ENCODE measurements at regions not wholly inside any gene's neighbourhood (a gene's known extent, or its start where the extent isn't known, plus 50 kb on each side); places are given as distances from the start of the nearest gene placed in this dataset.

- TF ChIP-seq ZSCAN23 (tag by site-specific recombination; IDR thresholded peaks at IDR 0.05) (no peak), ZNF24 (tag by site-specific recombination; IDR thresholded peaks at IDR 0.05) (no peak), ZNF623 (tag by site-specific recombination; IDR thresholded peaks at IDR 0.05) (no peak), ZFP3 (tag by site-specific recombination; IDR thresholded peaks at IDR 0.05; ENCODE audit: low read depth) (no peak)
These were observed 1080.7 kb downstream of the LRFN5 start (continued) for GRCh38 chr14:42687421-42687820.

GRCh38 chr14:42683707-42684106 is 1077.0 kb downstream of the LRFN5 start:
- ChIA-PET CTCF (no interaction called here), POLR2A (no interaction called here)
- Histone ChIP-seq H3K9me3 (ENCODE audit: control insufficient read depth, insufficient read depth, low read depth, low read length) (no peaks in the 10 kb centered on the region), H3K4me1 (ENCODE audit: control insufficient read depth, insufficient read depth, low read length) (no peaks in the 10 kb centered on the region), H3K27ac (ENCODE audit: extremely low read depth, low read depth, low read length) (no peak overlapping the region), H3K4me3 (ENCODE audit: low read depth, low read length) (no peak overlapping the region), H3K36me3 (ENCODE audit: control insufficient read depth in 2 of 2, insufficient read depth in 1 of 2, low read length in 2 of 2) (no peaks in the 10 kb centered on the region)
- TF ChIP-seq ZNF521 (tag by site-specific recombination; IDR thresholded peaks at IDR 0.05) (no peak), RBAK (tag by site-specific recombination; IDR thresholded peaks at IDR 0.05) (no peak)

- TF ChIP-seq ZNF324 (tag by site-specific recombination; IDR thresholded peaks at IDR 0.05), result no peak
- no peak for TF ChIP-seq ZNF548 (tag by site-specific recombination; IDR thresholded peaks at IDR 0.05)
- no peaks in the 10 kb centered on the region for H3K36me3 ChIP-seq (ENCODE audit: control insufficient read depth in 2 of 2, insufficient read depth in 1 of 2, low read length in 2 of 2)
- no peak overlapping the region for H3K27ac ChIP-seq (ENCODE audit: extremely low read depth, low read depth, low read length)
- ChIA-PET POLR2A (no interaction called here), CTCF (interaction anchor here (0.6 kb wide), 1 partner anchor 564 kb away, joined by 3 read pairs; no protein-coding TSS in a partner anchor)
- no peaks in the 10 kb centered on the region for H3K4me1 ChIP-seq (ENCODE audit: control insufficient read depth, insufficient read depth, low read length)
- H3K9me3 ChIP-seq (ENCODE audit: control insufficient read depth, insufficient read depth, low read depth, low read length), result no peaks in the 10 kb centered on the region
- H3K4me3 ChIP-seq (ENCODE audit: low read depth, low read length), result no peak overlapping the region
These were observed 1070.0 kb downstream of the LRFN5 start for GRCh38 chr14:42676636-42677035.

- no peak overlapping the region for H3K27ac ChIP-seq (ENCODE audit: extremely low read depth, low read depth, low read length)
- H3K36me3 ChIP-seq (ENCODE audit: control insufficient read depth in 2 of 2, insufficient read depth in 1 of 2, low read length in 2 of 2), result no peaks in the 10 kb centered on the region
- H3K4me3 ChIP-seq (ENCODE audit: low read depth, low read length), result no peak overlapping the region
- no peaks in the 10 kb centered on the region for H3K4me1 ChIP-seq (ENCODE audit: control insufficient read depth, insufficient read depth, low read length)
- CTCF ChIA-PET, result interaction anchor here (0.6 kb wide), 1 partner anchor 69 kb away, joined by 3 read pairs; no protein-coding TSS in a partner anchor
- TF ChIP-seq ZNF184 (tag by site-specific recombination; IDR thresholded peaks at IDR 0.05) (no peak), ZNF202 (tag by site-specific recombination; IDR thresholded peaks at IDR 0.05; ENCODE audit: borderline replicate concordance) (no peak), ZNF366 (tag by site-specific recombination; conservative IDR thresholded peaks at IDR 0.05) (no peak), GLI2 (tag by site-specific recombination; IDR thresholded peaks at IDR 0.05; ENCODE audit: borderline replicate concordance, low read depth) (no peak), RBAK (tag by site-specific recombination; IDR thresholded peaks at IDR 0.05) (no peak), ZNF837 (tag by site-specific recombination; IDR thresholded peaks at IDR 0.05) (no peak), PATZ1 (tag by site-specific recombination; IDR thresholded peaks at IDR 0.05) (no peak), ZNF518A (tag by site-specific recombination; conservative IDR thresholded peaks at IDR 0.05; ENCODE audit: low read depth) (no peak)
- no peaks in the 10 kb centered on the region for H3K9me3 ChIP-seq (ENCODE audit: control insufficient read depth, insufficient read depth, low read depth, low read length)
- POLR2A ChIA-PET, result interaction anchor here (0.6 kb wide), 1 partner anchor 1270 kb away, joined by 6 read pairs; no protein-coding TSS in a partner anchor
These were observed 1067.3 kb downstream of the LRFN5 start for GRCh38 chr14:42673963-42674362.

Data from HEK293 (cell line).